GM12891 (cell line): ENCODE measurements at regions not wholly inside any gene's neighbourhood (a gene's known extent, or its start where the extent isn't known, plus 50 kb on each side); places are given as distances from the start of the nearest gene placed in this dataset.

Source experiments
- DNase-seq: peaks from one replicate; pipeline ENCODE4 v3.0.0; 2011; ENCODE audit warnings: low spot score; ENCODE audit not compliant: insufficient read length
- FAIRE-seq: peaks from 2 replicates; lab custom pipeline; 2011; peaks lifted over from hg19 to GRCh38; lab: Jason Lieb, UNC
- PAX5 ChIP-seq: IDR thresholded peaks from 2 replicates; pipeline ENCODE4 v1.6.1; 2011; ENCODE audit warnings: low read length, moderate library complexity, mild to moderate bottlenecking; ENCODE audit not compliant: insufficient read depth, severe bottlenecking
- POLR2A ChIP-seq: IDR thresholded peaks from 2 replicates; pipeline ENCODE4 v1.6.1; 2011; ENCODE audit warnings: low read depth, low read length, control low read depth
- POLR2AphosphoS5 ChIP-seq: IDR thresholded peaks from 2 replicates; pipeline ENCODE4 v1.6.1; 2011; ENCODE audit warnings: low read depth, low read length, control low read depth
- POU2F2 ChIP-seq: IDR thresholded peaks from 2 replicates; pipeline ENCODE4 v1.6.1; 2011; ENCODE audit warnings: low read depth, mild to moderate bottlenecking, control low read depth, low read length, moderate library complexity
- SPI1 ChIP-seq: IDR thresholded peaks from 2 replicates; pipeline ENCODE4 v1.6.1; 2011; ENCODE audit warnings: low read depth, low read length, control low read depth
- TAF1 ChIP-seq: IDR thresholded peaks from 2 replicates; pipeline ENCODE4 v1.6.1; 2011; ENCODE audit warnings: low read depth, low read length, control low read depth

DNA sequence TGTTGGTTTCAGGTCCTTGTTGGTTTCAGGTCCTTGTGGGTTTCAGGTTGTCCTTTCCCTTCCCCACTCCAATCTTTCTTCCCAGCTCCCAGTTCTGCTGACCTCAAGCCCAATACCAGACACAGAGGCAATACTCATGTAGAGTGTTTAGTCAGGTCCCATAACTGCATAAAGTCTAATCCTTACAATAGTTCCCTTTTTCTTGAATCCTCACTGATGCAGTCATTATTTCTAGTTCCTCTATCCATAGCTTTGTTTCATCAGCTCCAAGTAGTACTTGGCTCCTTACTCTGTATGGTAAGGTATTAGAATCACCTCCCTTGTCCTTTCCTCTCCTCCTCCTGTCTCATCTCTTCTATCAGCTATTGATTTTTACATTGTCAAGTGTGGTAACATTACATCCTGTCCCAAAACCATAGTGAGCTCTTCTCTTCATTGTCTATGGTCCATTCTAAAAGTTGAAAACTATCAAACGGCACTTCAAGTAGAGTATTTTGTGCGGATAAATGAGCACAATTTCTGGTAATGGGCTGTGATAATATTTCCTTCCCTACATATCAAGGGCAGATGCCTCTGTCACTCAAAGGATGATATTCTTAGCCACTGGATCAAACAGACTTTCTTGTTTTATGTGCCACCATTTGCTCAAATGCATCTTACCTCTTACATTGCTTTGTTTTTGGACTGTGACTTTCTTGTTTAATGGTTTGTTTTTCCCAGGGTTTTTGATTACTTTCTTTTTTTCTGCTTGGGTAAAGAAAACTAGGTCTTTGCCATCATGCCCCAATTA lies 57.2 kb upstream of the JDP2 start:
- FAIRE-seq, result no peak
- no peak for DNase-seq
- TF ChIP-seq POLR2A (no peak), SPI1 (no peak), POU2F2 (no peak), POLR2AphosphoS5 (no peak), PAX5 (no peak), TAF1 (no peak)

DNA sequence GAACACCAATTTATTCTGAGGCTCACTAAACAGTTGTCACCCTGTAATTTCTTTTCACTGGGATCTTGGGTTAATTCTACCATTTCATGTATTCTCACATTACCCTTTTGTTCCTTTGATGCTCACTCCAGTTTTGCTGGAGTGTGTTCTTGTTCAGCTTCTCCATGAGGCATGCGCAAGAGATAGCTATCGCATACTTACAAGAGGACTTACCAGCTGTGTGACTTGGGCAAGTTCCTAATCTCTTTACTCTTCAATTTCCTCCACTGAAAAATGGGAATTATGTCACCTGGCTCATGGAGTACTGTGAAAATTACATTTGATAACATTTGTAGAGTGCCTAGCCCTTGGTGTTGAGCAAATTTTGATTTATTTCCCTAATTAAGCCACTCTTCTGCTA lies 56.5 kb upstream of the JDP2 start:
- FAIRE-seq (no peak), DNase-seq (no peak)
- TF ChIP-seq SPI1 (no peak), POU2F2 (no peak), POLR2AphosphoS5 (no peak), POLR2A (no peak), PAX5 (no peak), TAF1 (no peak)

DNA sequence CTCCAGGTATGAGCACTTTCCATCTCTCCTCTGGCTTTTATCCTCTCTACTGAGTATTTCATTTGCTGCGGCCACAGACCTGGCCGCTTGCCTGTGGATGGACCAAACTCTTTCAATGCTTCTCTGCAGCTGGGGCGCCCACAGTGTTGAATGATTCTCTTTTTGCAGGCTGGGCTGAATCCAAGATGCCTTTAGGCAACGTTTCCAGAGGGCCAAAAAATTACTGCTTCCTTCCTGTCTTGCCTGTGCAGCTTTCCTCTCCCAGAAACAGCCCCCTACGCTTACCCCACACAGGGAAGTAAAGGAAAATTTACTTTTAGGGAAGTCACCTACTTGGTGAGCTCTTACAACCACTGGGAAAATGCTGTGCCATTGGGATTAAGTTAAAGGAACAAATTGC lies 55.6 kb upstream of the JDP2 start:
- no peak for FAIRE-seq
- DNase-seq, result no peak
- TF ChIP-seq PAX5 (no peak), POLR2A (no peak), POU2F2 (no peak), SPI1 (no peak), TAF1 (no peak), POLR2AphosphoS5 (no peak)

DNA sequence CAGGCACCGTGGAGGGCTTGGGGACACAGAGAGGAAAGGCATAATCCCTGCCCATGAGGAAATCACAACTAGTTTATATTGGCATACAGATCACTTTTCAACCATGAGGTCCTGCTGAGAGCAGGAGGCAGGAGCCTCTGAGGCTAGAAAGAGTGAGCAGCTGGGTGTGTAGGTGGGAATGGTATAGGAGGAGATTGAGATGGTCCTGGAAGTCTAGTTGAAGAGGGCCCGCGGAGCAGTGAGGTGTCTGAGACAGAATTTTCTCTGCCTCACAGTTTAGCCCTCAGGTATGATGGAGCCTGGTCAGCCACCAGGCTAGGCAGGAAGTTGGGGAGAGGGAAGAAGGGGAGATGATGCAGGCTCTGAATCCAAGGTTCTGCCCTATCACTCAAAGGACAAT lies 54.7 kb upstream of the JDP2 start:
- no peak for DNase-seq
- no peak for FAIRE-seq
- TF ChIP-seq POLR2AphosphoS5 (no peak), TAF1 (no peak), SPI1 (no peak), POU2F2 (no peak), POLR2A (no peak), PAX5 (no peak)

DNA sequence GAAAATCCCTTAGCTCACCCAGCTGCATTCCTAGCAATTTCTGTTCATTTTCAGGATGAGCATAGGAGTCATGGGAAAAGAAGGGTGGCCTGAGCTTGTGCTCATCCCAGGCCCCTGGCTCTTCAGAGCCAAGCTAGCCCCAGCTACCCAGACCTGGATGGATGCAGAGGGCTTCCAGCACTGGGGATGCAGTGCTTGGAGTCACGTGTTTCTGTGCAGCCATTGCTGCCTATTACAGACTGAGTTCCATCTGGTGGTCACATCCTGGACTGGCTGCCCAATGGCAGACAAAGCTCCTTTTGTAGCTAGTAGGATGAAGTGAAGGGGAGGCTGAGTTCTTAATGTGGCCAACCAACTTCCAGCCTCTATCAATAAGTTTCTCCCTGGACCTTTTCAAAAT lies 54.2 kb upstream of the JDP2 start:
- FAIRE-seq (no peak), DNase-seq (no peak)
- no peak for TF ChIP-seq POLR2A

DNA sequence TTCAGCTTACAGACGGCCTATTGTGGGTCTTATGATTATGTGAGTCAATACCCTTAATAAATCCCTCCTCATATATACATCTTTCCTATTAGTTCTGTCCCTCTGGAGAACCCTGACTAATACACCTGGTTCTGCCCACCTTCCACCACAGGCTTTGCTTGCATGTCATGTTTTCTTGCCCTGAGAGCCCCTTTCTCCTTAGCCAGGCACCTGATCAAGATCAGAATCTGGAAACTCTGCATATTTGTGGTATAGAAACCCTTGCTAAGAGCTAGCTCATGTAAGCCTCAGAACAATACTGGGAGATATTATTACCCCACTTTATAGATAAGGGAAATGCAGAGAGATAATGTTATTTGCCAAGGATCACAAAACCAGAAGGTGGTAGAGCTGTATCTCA lies 52.9 kb upstream of the JDP2 start:
- no peak for FAIRE-seq
- no peak for DNase-seq
- TF ChIP-seq PAX5 (no peak), POLR2AphosphoS5 (no peak), POLR2A (no peak), SPI1 (no peak), POU2F2 (no peak), TAF1 (no peak)

DNA sequence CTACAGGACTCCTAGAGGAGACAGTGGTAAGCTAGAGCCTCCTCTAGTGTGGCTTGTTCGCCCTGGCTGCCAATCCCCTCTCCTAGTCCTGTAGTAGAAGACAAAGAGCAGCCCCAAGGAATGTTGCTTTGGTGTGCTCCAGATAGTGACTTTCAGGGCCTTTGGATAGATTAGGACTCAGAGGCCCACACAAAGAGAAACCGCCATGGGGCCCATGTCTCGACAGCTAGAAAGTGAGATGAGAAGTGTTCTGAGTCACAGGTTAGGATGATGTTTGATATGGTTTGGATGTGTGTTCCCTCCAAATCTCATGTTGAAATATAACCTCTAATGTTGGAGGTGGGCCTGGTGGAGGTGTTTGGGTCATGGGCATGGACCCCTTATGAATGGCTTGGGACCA lies 51.8 kb upstream of the JDP2 start:
- TF ChIP-seq SPI1 (no peak), POLR2AphosphoS5 (no peak)
- DNase-seq (no peak), FAIRE-seq (no peak)
